Rectal smooth muscle tissue (tissue), 1 donor: ENCODE measurements at regions not wholly inside any gene's neighbourhood (a gene's known extent, or its start where the extent isn't known, plus 50 kb on each side); places are given as distances from the start of the nearest gene placed in this dataset.

Experiments used
- H3K27ac ChIP-seq: one replicate; pipeline ENCODE4 v1.7.0; 2013; ENCODE audit warnings: low read depth, low read length, inconsistent platforms
- H3K27me3 ChIP-seq: one replicate; pipeline ENCODE4 v1.7.0; 2013; ENCODE audit warnings: low read length; ENCODE audit not compliant: control insufficient read depth, insufficient read depth
- H3K36me3 ChIP-seq: one replicate; pipeline ENCODE4 v1.7.0; 2013; ENCODE audit warnings: low read length; ENCODE audit not compliant: control insufficient read depth, insufficient read depth
- H3K4me1 ChIP-seq: one replicate; pipeline ENCODE4 v1.7.0; 2013; ENCODE audit warnings: low read length; ENCODE audit not compliant: control insufficient read depth, insufficient read depth
- H3K4me3 ChIP-seq: one replicate; pipeline ENCODE4 v1.7.0; 2013; ENCODE audit warnings: low read length
- H3K9ac ChIP-seq: one replicate; pipeline ENCODE4 v1.7.0; 2013; ENCODE audit warnings: low read length

DNA sequence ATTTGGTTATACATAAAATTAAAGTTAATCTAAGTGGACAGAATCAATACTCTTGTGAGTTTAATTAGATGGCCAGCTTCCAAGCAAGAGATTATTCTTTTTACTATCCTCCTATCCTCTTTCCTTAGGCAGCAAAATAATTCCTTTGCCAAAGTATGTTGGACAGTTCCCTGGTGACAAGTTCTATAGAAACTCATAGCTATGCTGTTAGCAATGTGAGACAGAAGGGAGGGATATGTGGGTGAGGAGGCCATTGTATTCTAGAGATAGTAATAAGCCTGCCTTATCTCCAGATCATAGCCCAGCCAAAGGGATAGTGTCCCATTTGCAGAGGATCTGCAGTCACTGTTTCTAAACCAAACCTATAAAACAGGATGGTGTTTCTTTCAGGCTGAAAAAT, 181.6 kb upstream of the HDAC9 start:
- Histone ChIP-seq H3K27ac (no peak overlapping the region), H3K27me3 (no peaks in the 10 kb centered on the region), H3K4me3 (no peak overlapping the region), H3K36me3 (no peaks in the 10 kb centered on the region), H3K4me1 (peaks cover 3% of the 10 kb centered on the region), H3K9ac (no peak overlapping the region)

- no peaks in the 10 kb centered on the region for H3K36me3 ChIP-seq
- no peak overlapping the region for H3K9ac ChIP-seq
- no peak overlapping the region for H3K27ac ChIP-seq
- H3K4me1 ChIP-seq, result peaks cover 2% of the 10 kb centered on the region
- H3K4me3 ChIP-seq, result no peak overlapping the region
- no peaks in the 10 kb centered on the region for H3K27me3 ChIP-seq
These were observed 180.3 kb upstream of the HDAC9 start for GRCh38 chr7:18315241-18315640.

- Histone ChIP-seq H3K4me3 (no peak overlapping the region), H3K36me3 (no peaks in the 10 kb centered on the region), H3K4me1 (peaks cover 2% of the 10 kb centered on the region), H3K9ac (no peak overlapping the region), H3K27me3 (no peaks in the 10 kb centered on the region), H3K27ac (no peak overlapping the region)
These were observed 177.6 kb upstream of the HDAC9 start for GRCh38 chr7:18317941-18318340.

GRCh38 chr7:18320422-18320821, 175.1 kb upstream of the HDAC9 start:
- H3K36me3 ChIP-seq, result no peaks in the 10 kb centered on the region
- no peak overlapping the region for H3K9ac ChIP-seq
- no peak overlapping the region for H3K4me3 ChIP-seq
- no peak overlapping the region for H3K27ac ChIP-seq
- peaks cover 2% of the 10 kb centered on the region for H3K4me1 ChIP-seq
- H3K27me3 ChIP-seq, result no peaks in the 10 kb centered on the region

GRCh38 chr7:18320971-18321567, 174.5 kb upstream of the HDAC9 start:
- peaks cover 2% of the 10 kb centered on the region for H3K4me1 ChIP-seq
- H3K27ac ChIP-seq, result no peak overlapping the region
- H3K27me3 ChIP-seq, result no peaks in the 10 kb centered on the region
- H3K9ac ChIP-seq, result no peak overlapping the region
- no peak overlapping the region for H3K4me3 ChIP-seq
- no peaks in the 10 kb centered on the region for H3K36me3 ChIP-seq

- Histone ChIP-seq H3K27me3 (no peaks in the 10 kb centered on the region), H3K36me3 (no peaks in the 10 kb centered on the region), H3K4me1 (no peaks in the 10 kb centered on the region), H3K9ac (no peak overlapping the region), H3K27ac (no peak overlapping the region), H3K4me3 (no peak overlapping the region)
These were observed 165.0 kb upstream of the HDAC9 start for GRCh38 chr7:18330548-18330947.

DNA sequence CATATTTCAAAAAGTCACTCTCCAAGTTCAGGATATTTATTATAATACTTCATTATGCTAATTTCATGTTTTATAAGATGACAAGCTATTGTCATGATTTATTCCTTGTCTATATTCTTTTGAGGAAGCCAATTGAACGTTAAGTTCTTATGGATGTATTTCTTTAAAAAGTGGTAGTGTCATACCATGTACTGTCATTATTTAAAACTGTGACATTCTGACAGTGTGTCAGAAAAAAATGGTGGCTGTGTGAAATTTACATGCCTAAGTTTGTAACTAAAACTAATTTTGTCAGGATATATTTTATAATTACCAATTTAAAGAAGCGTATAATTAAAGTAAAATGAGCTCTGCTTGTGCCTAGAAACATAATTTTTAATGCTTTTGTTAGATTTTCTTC, 158.9 kb upstream of the HDAC9 start:
- H3K4me3 ChIP-seq, result no peak overlapping the region
- H3K4me1 ChIP-seq, result no peaks in the 10 kb centered on the region
- H3K36me3 ChIP-seq, result no peaks in the 10 kb centered on the region
- no peak overlapping the region for H3K27ac ChIP-seq
- H3K9ac ChIP-seq, result no peak overlapping the region
- H3K27me3 ChIP-seq, result no peaks in the 10 kb centered on the region

GRCh38 chr7:18337048-18337809, 158.3 kb upstream of the HDAC9 start:
- H3K27ac ChIP-seq, result no peak overlapping the region
- H3K4me3 ChIP-seq, result no peak overlapping the region
- H3K9ac ChIP-seq, result no peak overlapping the region

DNA sequence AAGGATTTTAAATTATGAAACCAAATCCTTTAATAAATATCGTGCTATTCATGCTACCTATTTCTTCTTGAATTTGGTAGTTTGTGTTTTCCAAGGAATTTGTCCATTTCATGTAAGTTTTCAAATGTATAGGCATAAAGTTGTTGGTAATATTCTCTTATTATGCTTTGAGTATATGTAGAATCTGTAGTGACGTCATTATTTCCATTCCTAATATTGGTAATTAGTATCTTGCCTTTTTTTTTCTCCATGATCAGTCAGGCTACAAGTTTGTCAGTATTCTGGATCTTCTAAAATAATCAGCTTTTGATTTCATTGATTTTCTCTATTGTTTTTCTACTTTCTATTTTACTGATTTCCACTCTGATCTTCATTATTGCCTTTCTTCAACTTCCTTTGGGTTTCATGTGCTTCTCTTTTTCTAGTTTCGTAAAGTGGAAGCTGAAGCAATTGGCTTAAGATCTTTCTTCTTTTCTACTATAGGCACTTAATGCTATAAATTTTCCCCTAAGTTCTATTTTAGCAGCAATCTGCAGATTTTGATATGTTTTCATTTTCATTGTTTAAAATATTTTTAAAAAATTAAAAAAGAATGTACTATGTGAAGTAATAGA, 156.5 kb upstream of the HDAC9 start:
- H3K9ac ChIP-seq, result no peak overlapping the region
- H3K36me3 ChIP-seq, result no peaks in the 10 kb centered on the region
- no peaks in the 10 kb centered on the region for H3K27me3 ChIP-seq
- H3K27ac ChIP-seq, result no peak overlapping the region
- H3K4me1 ChIP-seq, result no peaks in the 10 kb centered on the region
- no peak overlapping the region for H3K4me3 ChIP-seq

More at GRCh38 chr7:18337048-18337809, 158.3 kb upstream of the HDAC9 start:
- H3K27me3 ChIP-seq, result no peaks in the 10 kb centered on the region
- H3K4me1 ChIP-seq, result no peaks in the 10 kb centered on the region
- H3K36me3 ChIP-seq, result no peaks in the 10 kb centered on the region

DNA sequence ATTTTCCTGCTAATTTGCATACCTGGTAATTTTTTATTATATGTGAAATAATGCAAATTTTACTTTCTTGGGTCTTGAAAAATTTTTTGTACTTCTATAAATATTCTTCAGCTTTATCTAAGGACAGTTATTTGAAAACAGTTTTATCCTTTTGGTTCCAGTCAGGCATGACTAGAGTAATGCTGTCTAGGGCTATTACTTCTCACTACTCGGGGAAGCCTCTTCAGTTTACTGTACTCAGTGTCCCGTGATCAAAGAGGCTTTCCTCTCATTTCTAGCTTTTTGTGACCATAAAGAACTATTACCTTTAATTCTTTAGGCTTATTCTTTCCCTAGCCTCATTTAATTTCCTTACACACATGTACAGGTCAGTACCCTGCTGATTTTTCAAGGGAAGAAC, 153.8 kb upstream of the HDAC9 start:
- H3K4me3 ChIP-seq, result no peak overlapping the region
- no peaks in the 10 kb centered on the region for H3K27me3 ChIP-seq
- no peak overlapping the region for H3K27ac ChIP-seq
- no peaks in the 10 kb centered on the region for H3K4me1 ChIP-seq
- no peak overlapping the region for H3K9ac ChIP-seq
- no peaks in the 10 kb centered on the region for H3K36me3 ChIP-seq

DNA sequence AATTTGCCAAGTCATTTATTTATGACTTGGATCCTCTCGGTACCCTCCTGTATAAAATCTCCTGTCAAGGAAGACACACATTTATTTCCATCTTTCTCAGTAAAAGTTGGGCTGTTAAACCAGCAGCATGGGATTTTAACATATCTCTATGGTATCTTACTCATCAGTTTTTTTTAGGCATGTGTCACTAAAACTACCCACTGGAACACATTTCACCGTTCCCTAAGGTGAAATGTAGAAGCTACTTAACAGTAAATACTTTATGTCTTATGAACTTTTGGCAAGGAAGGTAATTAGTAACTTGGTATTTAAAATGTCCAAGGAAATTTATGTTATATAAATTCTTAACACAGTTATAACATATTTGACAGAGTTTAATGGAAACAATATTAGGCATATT, 152.5 kb upstream of the HDAC9 start:
- no peak overlapping the region for H3K4me3 ChIP-seq
- no peaks in the 10 kb centered on the region for H3K27me3 ChIP-seq
- H3K36me3 ChIP-seq, result no peaks in the 10 kb centered on the region
- H3K9ac ChIP-seq, result no peak overlapping the region
- no peak overlapping the region for H3K27ac ChIP-seq
- no peaks in the 10 kb centered on the region for H3K4me1 ChIP-seq

DNA sequence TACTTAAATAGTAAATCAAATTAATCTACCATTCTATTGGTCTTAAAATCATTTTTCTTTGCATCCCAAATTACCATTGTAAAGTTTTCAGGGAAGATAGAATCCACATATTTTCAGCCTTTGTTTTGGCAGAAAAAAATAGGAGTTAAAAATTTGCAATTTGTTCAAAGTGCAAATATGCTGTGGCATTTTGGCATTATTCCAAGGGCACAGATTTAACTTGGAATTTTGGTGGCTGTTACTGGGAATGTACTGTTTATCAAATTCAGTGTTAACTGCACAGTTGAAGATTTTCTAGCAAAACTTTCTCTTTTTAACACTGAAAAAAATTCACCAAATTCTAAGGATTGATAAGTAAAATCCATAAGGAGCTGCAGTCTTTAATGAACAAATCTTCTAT, 151.0 kb upstream of the HDAC9 start:
- no peak overlapping the region for H3K27ac ChIP-seq
- H3K27me3 ChIP-seq, result no peaks in the 10 kb centered on the region
- no peaks in the 10 kb centered on the region for H3K36me3 ChIP-seq
- no peak overlapping the region for H3K4me3 ChIP-seq
- no peak overlapping the region for H3K9ac ChIP-seq
- H3K4me1 ChIP-seq, result no peaks in the 10 kb centered on the region
